BJ (cell line): ENCODE measurements at regions not wholly inside any gene's neighbourhood (a gene's known extent, or its start where the extent isn't known, plus 50 kb on each side); places are given as distances from the start of the nearest gene placed in this dataset.

ENCODE experiments used
- CTCF ChIA-PET: fragments of 350-600 bp; formaldehyde crosslinking; extraction: SDS; loops from one replicate; lab custom pipeline; 2021; ENCODE audit warnings: antibody characterized with exemption, inconsistent platforms; lab: Yijun Ruan, JAX
- POLR2A ChIA-PET: fragments of 300-600 bp; sonication (Branson Sonifier 250); formaldehyde crosslinking; extraction: SDS; loops from one replicate; lab custom pipeline; 2021; ENCODE audit warnings: antibody characterized with exemption; lab: Charles Lee
- DNase-seq: peaks from one replicate; pipeline ENCODE4 v3.0.0-alpha.2; 2011; ENCODE audit warnings: low read depth
- H3K27me3 ChIP-seq: 2 replicates; pipeline ENCODE4 v1.6.0; 2011; ENCODE audit warnings: low read length; ENCODE audit not compliant: control insufficient read depth, insufficient read depth
- H3K36me3 ChIP-seq: 2 replicates; pipeline ENCODE4 v1.5.1; 2011; ENCODE audit warnings: low read length; ENCODE audit not compliant: control insufficient read depth, insufficient read depth
- H3K4me3 ChIP-seq: 2 replicates; pipeline ENCODE4 v1.5.1; 2011; ENCODE audit warnings: low read depth, mild to moderate bottlenecking, control low read depth, low read length
- CTCF ChIP-seq: IDR thresholded peaks from 2 replicates; pipeline ENCODE4 v1.5.1; 2011; ENCODE audit warnings: low read depth, mild to moderate bottlenecking, control low read depth, inconsistent platforms, low read length, moderate library complexity; ENCODE audit not compliant: insufficient read depth

GRCh38 chr5:162485666-162486292 lies 418.2 kb downstream of the GABRG2 start:
- no peaks in the 10 kb centered on the region for H3K27me3 ChIP-seq
- no peak for TF ChIP-seq CTCF
- no peak overlapping the region for H3K4me3 ChIP-seq
- H3K36me3 ChIP-seq: no peaks in the 10 kb centered on the region
- no peak for DNase-seq
- ChIA-PET POLR2A (no interaction called here), CTCF (no interaction called here)

GRCh38 chr5:162487528-162488525 lies 420.3 kb downstream of the GABRG2 start:
- H3K27me3 ChIP-seq: no peaks in the 10 kb centered on the region
- no peak for DNase-seq
- no peak overlapping the region for H3K4me3 ChIP-seq
- ChIA-PET CTCF (no interaction called here), POLR2A (no interaction called here)
- H3K36me3 ChIP-seq: no peaks in the 10 kb centered on the region
- no peak for TF ChIP-seq CTCF

GRCh38 chr5:162496100-162496808 lies 428.7 kb downstream of the GABRG2 start:
- Histone ChIP-seq H3K4me3 (no peak overlapping the region), H3K36me3 (no peaks in the 10 kb centered on the region), H3K27me3 (no peaks in the 10 kb centered on the region)
- POLR2A ChIA-PET: no interaction called here
- no peak for DNase-seq
- CTCF ChIA-PET: no interaction called here
- no peak for TF ChIP-seq CTCF

- no peak overlapping the region for H3K4me3 ChIP-seq
- no peak for DNase-seq
- H3K27me3 ChIP-seq: no peaks in the 10 kb centered on the region
- CTCF ChIA-PET: no interaction called here
- no peak for TF ChIP-seq CTCF
- no peaks in the 10 kb centered on the region for H3K36me3 ChIP-seq
- POLR2A ChIA-PET: no interaction called here
Observed at GRCh38 chr5:162497455-162497854, 429.9 kb downstream of the GABRG2 start.

- no peak for TF ChIP-seq CTCF
- DNase-seq: no peak
- ChIA-PET CTCF (interaction anchor here (0.7 kb wide), 1 partner anchor 658 kb away, joined by 3 read pairs; no protein-coding TSS in a partner anchor), POLR2A (no interaction called here)
- no peak overlapping the region for H3K4me3 ChIP-seq
- no peaks in the 10 kb centered on the region for H3K36me3 ChIP-seq
- no peaks in the 10 kb centered on the region for H3K27me3 ChIP-seq
Observed at GRCh38 chr5:162502780-162503179, 435.2 kb downstream of the GABRG2 start.
